B cell (primary cell): ENCODE measurements at regions not wholly inside any gene's neighbourhood (a gene's known extent, or its start where the extent isn't known, plus 50 kb on each side); places are given as distances from the start of the nearest gene placed in this dataset.

Source experiments
- EZH2 ChIP-seq: IDR thresholded peaks from 2 replicates; pipeline ENCODE4 v1.6.1; 2012; ENCODE audit warnings: borderline replicate concordance, low read depth, mild to moderate bottlenecking, moderate library complexity, low read length; ENCODE audit not compliant: insufficient read depth, poor library complexity, severe bottlenecking
- TF ChIP-seq, protein P1 (sequence below): fragments of 200-600 bp; IDR thresholded peaks from one replicate; pipeline ENCODE4 v1.8.0; 2022; ENCODE audit warnings: antibody characterized with exemption, mild to moderate bottlenecking

DNA sequence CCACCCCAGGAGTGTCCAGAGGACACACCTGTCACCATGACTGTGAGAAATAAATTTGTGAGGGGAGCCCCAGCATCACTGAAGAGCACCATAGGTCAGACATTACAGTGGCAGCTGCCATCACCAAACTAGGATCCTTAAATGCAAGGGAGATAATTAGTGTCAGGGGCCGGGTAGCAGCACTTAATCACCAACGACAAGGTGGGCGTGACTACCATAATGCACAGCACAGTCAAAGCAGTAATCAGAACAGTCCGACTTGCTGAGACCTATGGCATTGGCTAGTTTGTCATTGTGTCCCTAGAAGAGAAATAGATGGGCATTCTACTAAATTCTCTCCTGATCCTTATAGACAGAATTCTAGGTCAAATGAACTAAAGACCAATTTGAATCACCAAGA is 856.7 kb upstream of the GOT2 start:
- TF ChIP-seq, protein P1, sequence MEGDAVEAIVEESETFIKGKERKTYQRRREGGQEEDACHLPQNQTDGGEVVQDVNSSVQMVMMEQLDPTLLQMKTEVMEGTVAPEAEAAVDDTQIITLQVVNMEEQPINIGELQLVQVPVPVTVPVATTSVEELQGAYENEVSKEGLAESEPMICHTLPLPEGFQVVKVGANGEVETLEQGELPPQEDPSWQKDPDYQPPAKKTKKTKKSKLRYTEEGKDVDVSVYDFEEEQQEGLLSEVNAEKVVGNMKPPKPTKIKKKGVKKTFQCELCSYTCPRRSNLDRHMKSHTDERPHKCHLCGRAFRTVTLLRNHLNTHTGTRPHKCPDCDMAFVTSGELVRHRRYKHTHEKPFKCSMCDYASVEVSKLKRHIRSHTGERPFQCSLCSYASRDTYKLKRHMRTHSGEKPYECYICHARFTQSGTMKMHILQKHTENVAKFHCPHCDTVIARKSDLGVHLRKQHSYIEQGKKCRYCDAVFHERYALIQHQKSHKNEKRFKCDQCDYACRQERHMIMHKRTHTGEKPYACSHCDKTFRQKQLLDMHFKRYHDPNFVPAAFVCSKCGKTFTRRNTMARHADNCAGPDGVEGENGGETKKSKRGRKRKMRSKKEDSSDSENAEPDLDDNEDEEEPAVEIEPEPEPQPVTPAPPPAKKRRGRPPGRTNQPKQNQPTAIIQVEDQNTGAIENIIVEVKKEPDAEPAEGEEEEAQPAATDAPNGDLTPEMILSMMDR: no peak
- TF ChIP-seq EZH2: no peak
